Naive thymus-derived CD4-positive, alpha-beta T cell (primary cell): ENCODE measurements at regions not wholly inside any gene's neighbourhood (a gene's known extent, or its start where the extent isn't known, plus 50 kb on each side); places are given as distances from the start of the nearest gene placed in this dataset.

ENCODE experiments used
- ATAC-seq: fragments of 150-1000 bp; cut with Tn5 transposase; 2 replicates; pipeline ENCODE4 v1.10.0; 2021; ENCODE audit warnings: mild to moderate bottlenecking, moderate library complexity
- CTCF ChIA-PET: fragments of 350-600 bp; sonication (Branson Sonifier 250); formaldehyde crosslinking; loops from one replicate; lab custom pipeline; 2021; ENCODE audit warnings: antibody characterized with exemption; lab: Charles Lee
- POLR2A ChIA-PET: fragments of 350-600 bp; sonication (Branson Sonifier 250); formaldehyde crosslinking; loops from one replicate; lab custom pipeline; 2021; ENCODE audit warnings: antibody characterized with exemption, inconsistent platforms; lab: Charles Lee
- DNase-seq, 9 donors: peaks; one replicate each; pipeline versions ENCODE4 v3.0.0 to v3.0.0-alpha.2; 2020 to 2022; ENCODE audit warnings: mixed read lengths in 1 of 9
- H3K27ac ChIP-seq: one replicate; pipeline ENCODE4 v1.7.0; 2013; ENCODE audit warnings: mild to moderate bottlenecking, low read depth, low read length, moderate library complexity
- H3K27me3 ChIP-seq, 2 donors: one replicate each; pipeline ENCODE4 v1.7.0; 2013; ENCODE audit warnings: low read length in 2 of 2, mild to moderate bottlenecking in 2 of 2, moderate library complexity in 2 of 2; ENCODE audit not compliant: control insufficient read depth in 2 of 2, insufficient read depth in 2 of 2
- H3K36me3 ChIP-seq, 3 experiments: 1 replicate in 2 of 3; 2 replicates in 1 of 3; pipeline ENCODE4 v1.7.0; 2013; ENCODE audit warnings: low read length in 3 of 3, mild to moderate bottlenecking in 3 of 3, moderate library complexity in 1 of 3; ENCODE audit not compliant: insufficient read depth in 3 of 3, control insufficient read depth in 2 of 3
- H3K4me1 ChIP-seq, 2 donors: one replicate each; pipeline ENCODE4 v1.7.0; 2013; ENCODE audit warnings: low read length in 2 of 2, mild to moderate bottlenecking in 2 of 2, moderate library complexity in 1 of 2; ENCODE audit not compliant: control insufficient read depth in 2 of 2, insufficient read depth in 2 of 2
- H3K4me3 ChIP-seq: 2 replicates; pipeline ENCODE4 v1.7.0; 2013; ENCODE audit warnings: mild to moderate bottlenecking, low read length
- H3K9me3 ChIP-seq, 3 experiments: 1 replicate in 2 of 3; 2 replicates in 1 of 3; pipeline ENCODE4 v1.7.0; 2013; ENCODE audit warnings: low read length in 3 of 3; ENCODE audit not compliant: control insufficient read depth in 2 of 3
- H3K27ac Mint-ChIP-seq, 9 donors: one replicate each; pipeline ENCODE4 v1.8.0; 2020 to 2022; ENCODE audit warnings: mixed read lengths in 9 of 9, mild to moderate bottlenecking in 8 of 9, moderate library complexity in 5 of 9, inconsistent platforms in 2 of 9
- H3K27me3 Mint-ChIP-seq, 5 donors: one replicate each; pipeline ENCODE4 v1.8.0; 2021 to 2022; ENCODE audit warnings: mixed read lengths in 5 of 5, mild to moderate bottlenecking in 1 of 5
- H3K36me3 Mint-ChIP-seq, 5 donors: one replicate each; pipeline ENCODE4 v1.8.0; 2020 to 2022; ENCODE audit warnings: mixed read lengths in 5 of 5, mild to moderate bottlenecking in 3 of 5, inconsistent platforms in 1 of 5
- H3K4me1 Mint-ChIP-seq, 7 donors: one replicate each; pipeline ENCODE4 v1.8.0; 2020 to 2022; ENCODE audit warnings: mixed read lengths in 7 of 7, mild to moderate bottlenecking in 3 of 7, inconsistent platforms in 1 of 7
- H3K4me3 Mint-ChIP-seq, 10 donors: one replicate each; pipeline ENCODE4 v1.8.0; 2020 to 2022; ENCODE audit warnings: mild to moderate bottlenecking in 10 of 10, mixed read lengths in 10 of 10, moderate library complexity in 6 of 10, inconsistent platforms in 2 of 10
- H3K9me3 Mint-ChIP-seq, 11 donors: one replicate each; pipeline ENCODE4 v1.8.0; 2020 to 2022; ENCODE audit warnings: mixed read lengths in 11 of 11, mild to moderate bottlenecking in 4 of 11, inconsistent platforms in 1 of 11, moderate library complexity in 1 of 11
- intact Hi-C, 2 donors: fragments of 100-400 bp; cut with micrococcal nuclease; formaldehyde crosslinking; loops; one replicate each; pipeline ENCODE4 v1.15.1; 2023

GRCh38 chr11:28536504-28537267, 428.5 kb downstream of the METTL15 start:
- no peaks in the 10 kb centered on the region for H3K9me3 ChIP-seq
- no peaks in the 10 kb centered on the region for H3K36me3 ChIP-seq
- no peaks in the 10 kb centered on the region for H3K36me3 Mint-ChIP-seq
- H3K27ac ChIP-seq: no peak overlapping the region
- H3K27me3 ChIP-seq: no peaks in the 10 kb centered on the region
- intact Hi-C loops: no loop called here
- CTCF ChIA-PET: no interaction called here
- H3K27ac Mint-ChIP-seq: no peak overlapping the region
- peaks cover 0 to 1% (median 0%) of the 10 kb centered on the region in 11 donors for H3K9me3 Mint-ChIP-seq
- H3K4me1 ChIP-seq: no peaks in the 10 kb centered on the region
- H3K4me3 ChIP-seq: no peak overlapping the region
- H3K4me1 Mint-ChIP-seq: no peaks in the 10 kb centered on the region
- ATAC-seq (no peak), DNase-seq (no peak)
- H3K27me3 Mint-ChIP-seq: peaks cover 0 to 14% (median 0%) of the 10 kb centered on the region in 5 donors
- no peak overlapping the region for H3K4me3 Mint-ChIP-seq
- POLR2A ChIA-PET: no interaction called here

- H3K4me1 Mint-ChIP-seq: no peaks in the 10 kb centered on the region
- no peak for DNase-seq
- CTCF ChIA-PET: no interaction called here
Measured at GRCh38 chr11:28535677-28536076, 427.5 kb downstream of the METTL15 start.

GRCh38 chr11:28529540-28530410, 421.6 kb downstream of the METTL15 start:
- no peak for DNase-seq
- Mint-ChIP-seq H3K36me3 (peaks cover 0 to 8% (median 3%) of the 10 kb centered on the region in 5 donors), H3K4me3 (no peak overlapping the region), H3K4me1 (no peaks in the 10 kb centered on the region), H3K27ac (no peak overlapping the region), H3K27me3 (no peaks in the 10 kb centered on the region), H3K9me3 (peaks cover 4 to 19% (median 10%) of the 10 kb centered on the region in 11 donors)
- H3K27me3 ChIP-seq: no peaks in the 10 kb centered on the region
- ChIA-PET POLR2A (no interaction called here), CTCF (no interaction called here)
- ATAC-seq: no peak
- no peak overlapping the region for H3K4me3 ChIP-seq
- H3K27ac ChIP-seq: no peak overlapping the region
- intact Hi-C loops: loop anchor here (2.0 to 5.0 kb wide), 2 partner anchors 692 to 831 kb away; no protein-coding TSS in a partner anchor
- H3K4me1 ChIP-seq: no peaks in the 10 kb centered on the region
- no peaks in the 10 kb centered on the region for H3K36me3 ChIP-seq
- H3K9me3 ChIP-seq: no peaks in the 10 kb centered on the region

More at GRCh38 chr11:28535677-28536076, 427.5 kb downstream of the METTL15 start:
- H3K4me3 Mint-ChIP-seq: no peak overlapping the region
- Histone ChIP-seq H3K27ac (no peak overlapping the region), H3K4me1 (no peaks in the 10 kb centered on the region), H3K4me3 (no peak overlapping the region), H3K27me3 (no peaks in the 10 kb centered on the region), H3K9me3 (no peaks in the 10 kb centered on the region), H3K36me3 (no peaks in the 10 kb centered on the region)
- no peaks in the 10 kb centered on the region for H3K9me3 Mint-ChIP-seq
- no peaks in the 10 kb centered on the region for H3K36me3 Mint-ChIP-seq
- intact Hi-C loops: no loop called here
- ATAC-seq: no peak
- H3K27me3 Mint-ChIP-seq: peaks cover 0 to 14% (median 0%) of the 10 kb centered on the region in 5 donors
- POLR2A ChIA-PET: no interaction called here
- no peak overlapping the region for H3K27ac Mint-ChIP-seq

- no peaks in the 10 kb centered on the region for H3K4me1 Mint-ChIP-seq
- CTCF ChIA-PET: no interaction called here
- POLR2A ChIA-PET: no interaction called here
- no peak overlapping the region for H3K27ac Mint-ChIP-seq
- H3K4me3 Mint-ChIP-seq: no peak overlapping the region
- H3K36me3 ChIP-seq: no peaks in the 10 kb centered on the region
- H3K4me3 ChIP-seq: no peak overlapping the region
- ATAC-seq (no peak), DNase-seq (no peak)
- H3K9me3 ChIP-seq: no peaks in the 10 kb centered on the region
- no peaks in the 10 kb centered on the region for H3K4me1 ChIP-seq
- no peaks in the 10 kb centered on the region for H3K27me3 Mint-ChIP-seq
- no peaks in the 10 kb centered on the region for H3K27me3 ChIP-seq
- H3K36me3 Mint-ChIP-seq: peaks cover 0 to 9% (median 3%) of the 10 kb centered on the region in 5 donors
- H3K9me3 Mint-ChIP-seq: peaks cover 4 to 25% (median 15%) of the 10 kb centered on the region in 11 donors
- intact Hi-C loops: loop anchor here (2.0 to 5.0 kb wide), 2 partner anchors 692 to 830 kb away; no protein-coding TSS in a partner anchor
- no peak overlapping the region for H3K27ac ChIP-seq
Measured at GRCh38 chr11:28529046-28529445, 420.9 kb downstream of the METTL15 start.

GRCh38 chr11:28528217-28528616, 420.0 kb downstream of the METTL15 start:
- Mint-ChIP-seq H3K27ac (no peak overlapping the region), H3K4me3 (no peak overlapping the region), H3K36me3 (peaks cover 0 to 9% (median 3%) of the 10 kb centered on the region in 5 donors), H3K9me3 (peaks cover 4 to 30% (median 18%) of the 10 kb centered on the region in 11 donors), H3K4me1 (no peaks in the 10 kb centered on the region), H3K27me3 (no peaks in the 10 kb centered on the region)
- ATAC-seq (no peak), DNase-seq (no peak)
- no peaks in the 10 kb centered on the region for H3K4me1 ChIP-seq
- H3K4me3 ChIP-seq: no peak overlapping the region
- no peak overlapping the region for H3K27ac ChIP-seq
- POLR2A ChIA-PET: no interaction called here
- intact Hi-C loops: loop anchor here (2.0 to 5.0 kb wide), 2 partner anchors 691 to 829 kb away; no protein-coding TSS in a partner anchor
- no peaks in the 10 kb centered on the region for H3K9me3 ChIP-seq
- H3K36me3 ChIP-seq: no peaks in the 10 kb centered on the region
- CTCF ChIA-PET: no interaction called here
- H3K27me3 ChIP-seq: no peaks in the 10 kb centered on the region

- DNase-seq: no peak
- Histone ChIP-seq H3K27me3 (no peaks in the 10 kb centered on the region), H3K9me3 (no peaks in the 10 kb centered on the region), H3K4me3 (no peak overlapping the region), H3K4me1 (no peaks in the 10 kb centered on the region), H3K27ac (no peak overlapping the region), H3K36me3 (no peaks in the 10 kb centered on the region)
- H3K36me3 Mint-ChIP-seq: peaks cover 0 to 9% (median 3%) of the 10 kb centered on the region in 5 donors
- intact Hi-C loops: loop anchor here in 1 of 2 donors (5.0 kb wide), 1 partner anchor 689 kb away; no protein-coding TSS in a partner anchor
- no peaks in the 10 kb centered on the region for H3K27me3 Mint-ChIP-seq
- H3K4me1 Mint-ChIP-seq: no peaks in the 10 kb centered on the region
- CTCF ChIA-PET: no interaction called here
- no peak overlapping the region for H3K27ac Mint-ChIP-seq
- POLR2A ChIA-PET: no interaction called here
- no peak overlapping the region for H3K4me3 Mint-ChIP-seq
- ATAC-seq: no peak
- peaks cover 4 to 30% (median 18%) of the 10 kb centered on the region in 11 donors for H3K9me3 Mint-ChIP-seq
Measured at GRCh38 chr11:28526406-28526751, 418.2 kb downstream of the METTL15 start.
